GM19467 (cell line): ENCODE measurements at regions not wholly inside any gene's neighbourhood (a gene's known extent, or its start where the extent isn't known, plus 50 kb on each side); places are given as distances from the start of the nearest gene placed in this dataset.

Source experiments
- ATAC-seq: cut with Tn5 transposase; IDR thresholded peaks from one replicate; pipeline ENCODE4 v1.9.1; 2021; ENCODE audit warnings: mild to moderate bottlenecking, moderate library complexity; ENCODE audit not compliant: unreplicated experiment

GRCh38 chrX:16436348-16437188, 213.4 kb upstream of the S100G start:
- ATAC-seq = peak; percentile 82

DNA sequence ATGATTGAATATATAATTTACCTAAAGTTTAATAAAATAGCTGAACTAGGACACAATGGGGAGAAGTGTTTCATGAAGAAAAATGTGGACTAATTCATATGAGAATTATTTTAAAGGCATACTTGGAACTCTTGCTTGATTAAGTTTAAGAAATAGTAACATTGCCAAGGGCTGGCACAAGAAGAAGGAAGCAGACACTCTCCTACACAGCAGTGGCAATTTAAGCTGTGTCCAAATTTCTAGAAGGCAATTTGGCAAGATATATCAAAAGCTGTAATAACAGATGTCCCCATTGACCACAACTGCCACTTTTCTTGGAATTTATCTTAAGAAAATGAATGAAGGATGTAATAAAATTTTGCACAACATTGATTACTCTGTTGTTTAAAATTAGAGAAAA, 209.5 kb upstream of the S100G start:
- ATAC-seq = no peak

- ATAC-seq = no peak
Measured at GRCh38 chrX:16444353-16444752, 205.6 kb upstream of the S100G start.

- peak; percentile 86 for ATAC-seq
Measured at GRCh38 chrX:16445166-16445752, 204.7 kb upstream of the S100G start.

DNA sequence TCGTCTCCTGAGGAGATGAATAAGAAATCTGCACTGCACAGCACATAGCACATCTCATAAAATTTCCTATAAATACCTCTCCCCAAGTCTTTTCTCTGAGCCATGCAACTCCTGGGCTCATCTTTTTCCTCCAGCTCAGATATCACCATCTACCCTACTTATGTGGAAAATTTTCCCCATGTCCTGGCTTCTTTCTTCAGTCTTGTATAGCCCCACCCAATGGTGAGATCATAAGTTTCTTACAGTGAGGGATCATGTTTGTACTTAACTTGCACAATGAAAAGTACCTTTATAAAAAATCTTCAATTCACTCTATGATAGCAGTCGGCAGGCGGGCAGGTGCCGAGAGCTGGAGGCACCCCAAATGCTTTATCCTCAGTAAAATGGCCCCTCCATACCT, 198.6 kb upstream of the S100G start:
- no peak for ATAC-seq

GRCh38 chrX:16454926-16455325, 195.0 kb upstream of the S100G start:
- no peak for ATAC-seq

DNA sequence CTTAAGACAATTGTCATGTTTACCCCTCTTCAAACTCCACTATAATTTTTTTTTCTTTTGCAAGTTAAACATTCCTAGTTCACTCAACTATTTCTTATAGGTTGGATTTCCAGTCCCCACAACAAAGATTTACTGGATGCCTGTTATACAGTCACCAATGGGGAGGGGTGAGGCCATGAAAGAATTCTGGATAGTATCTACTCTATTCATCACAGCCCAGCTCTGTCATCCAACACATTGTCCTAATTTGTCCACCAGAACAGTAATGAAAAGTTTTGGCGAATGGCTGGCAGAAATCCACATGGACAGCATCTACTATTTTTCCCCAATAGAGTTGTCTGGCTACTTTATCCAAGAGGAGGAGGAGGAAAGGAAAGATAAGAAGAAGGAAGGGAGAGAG, 192.7 kb upstream of the S100G start:
- ATAC-seq = no peak

DNA sequence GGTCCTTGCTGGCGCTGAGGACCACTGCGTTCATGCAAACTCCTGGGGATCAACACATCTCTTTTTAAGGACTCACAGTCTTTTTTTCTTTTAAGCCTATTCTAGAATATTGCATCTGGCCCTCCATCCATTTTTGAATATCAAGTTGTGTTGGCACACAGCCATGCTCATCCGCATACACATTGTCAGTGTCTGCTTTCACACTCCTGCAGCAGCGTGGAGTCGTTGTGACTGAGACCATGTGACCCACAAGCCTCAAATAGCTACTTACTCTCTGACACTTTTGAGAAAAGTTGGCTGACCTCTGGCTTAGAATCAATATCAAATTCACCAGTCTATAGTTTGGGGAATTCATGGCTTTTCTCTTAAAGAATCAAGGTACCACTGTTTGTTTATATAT, 191.8 kb upstream of the S100G start:
- no peak for ATAC-seq

GRCh38 chrX:16459008-16459407, 190.9 kb upstream of the S100G start:
- ATAC-seq = no peak

- ATAC-seq = no peak
Measured at GRCh38 chrX:16461968-16462367, 188.0 kb upstream of the S100G start.

DNA sequence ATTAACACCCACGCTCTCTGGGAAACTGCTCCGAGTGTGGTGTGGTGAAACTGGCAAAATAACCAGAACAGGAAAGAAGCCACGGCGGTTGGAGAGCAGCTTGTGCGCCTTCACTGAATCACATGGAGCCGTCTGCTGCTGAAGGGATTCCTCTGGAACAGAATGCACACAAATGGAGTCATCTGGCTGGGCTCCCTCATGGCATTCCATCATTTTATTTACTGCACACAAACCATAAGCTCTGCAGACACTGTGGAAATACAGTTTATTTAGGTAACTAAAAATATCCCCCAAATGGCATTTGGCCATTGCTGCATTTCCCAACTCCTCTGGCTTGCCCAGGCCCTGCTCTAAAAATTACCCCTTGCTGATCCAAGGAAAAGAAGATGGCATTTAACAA, 187.0 kb upstream of the S100G start:
- no peak for ATAC-seq

- ATAC-seq = no peak
Measured at GRCh38 chrX:16464369-16464768, 185.6 kb upstream of the S100G start.

DNA sequence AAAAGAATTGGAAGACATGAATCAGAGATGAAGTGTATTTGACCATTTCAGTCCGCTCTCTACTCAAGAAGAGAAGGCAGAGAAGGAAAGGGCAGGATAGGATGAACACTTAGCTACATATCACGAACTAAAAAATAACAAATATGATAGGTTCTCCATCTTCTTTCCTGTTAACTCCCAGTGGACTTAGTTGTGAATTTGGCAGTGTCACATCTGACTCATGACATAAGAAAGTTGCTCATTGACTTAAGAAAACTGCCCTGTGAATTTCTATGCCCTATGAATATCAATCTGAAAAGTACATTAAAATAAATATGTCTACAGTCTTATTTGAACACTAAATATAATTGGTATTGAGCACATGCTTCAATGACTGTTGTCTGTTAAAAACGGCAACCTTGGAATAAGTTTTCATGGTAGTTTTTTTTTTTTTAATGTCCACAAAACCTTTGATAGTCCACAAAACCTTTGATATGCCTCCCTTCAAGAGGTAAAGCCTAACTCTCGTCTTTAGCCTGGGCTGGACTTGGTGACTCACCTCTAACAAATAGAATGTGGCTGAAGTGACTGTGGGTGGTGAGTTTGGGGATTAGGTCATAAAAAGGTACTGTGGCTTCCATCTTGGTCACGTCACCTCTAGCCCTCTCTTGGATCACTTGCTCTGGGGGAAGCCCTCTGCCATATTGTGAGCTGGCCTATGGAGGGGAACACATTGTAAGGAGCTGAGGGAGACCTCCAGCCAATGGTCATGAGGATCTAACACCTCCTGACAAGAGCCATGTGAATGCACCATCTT, 184.7 kb upstream of the S100G start:
- ATAC-seq = no peak

GRCh38 chrX:16466640-16467432, 183.1 kb upstream of the S100G start:
- ATAC-seq = no peak

- no peak for ATAC-seq
Measured at GRCh38 chrX:16469870-16470269, 180.1 kb upstream of the S100G start.

DNA sequence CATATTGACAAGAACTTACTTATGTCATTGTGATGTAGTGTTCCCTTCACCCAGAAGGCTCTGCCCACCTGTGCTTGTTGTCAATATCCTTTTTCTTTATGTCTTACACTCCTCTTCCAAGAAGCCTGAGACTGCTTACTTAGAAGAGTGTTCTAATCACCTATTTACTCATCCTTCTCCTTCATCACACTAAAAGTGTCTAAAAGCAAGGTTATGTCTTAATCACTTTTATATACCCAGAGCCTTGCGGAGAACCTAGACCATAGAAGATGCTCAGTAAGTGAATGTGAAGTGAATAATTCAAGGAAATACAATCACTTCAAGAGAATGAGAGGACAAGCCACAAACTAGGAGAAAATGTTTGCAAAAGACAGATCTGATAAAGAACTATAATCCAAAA, 177.6 kb upstream of the S100G start:
- ATAC-seq = no peak

GRCh38 chrX:16474511-16474910, 175.4 kb upstream of the S100G start:
- no peak for ATAC-seq

DNA sequence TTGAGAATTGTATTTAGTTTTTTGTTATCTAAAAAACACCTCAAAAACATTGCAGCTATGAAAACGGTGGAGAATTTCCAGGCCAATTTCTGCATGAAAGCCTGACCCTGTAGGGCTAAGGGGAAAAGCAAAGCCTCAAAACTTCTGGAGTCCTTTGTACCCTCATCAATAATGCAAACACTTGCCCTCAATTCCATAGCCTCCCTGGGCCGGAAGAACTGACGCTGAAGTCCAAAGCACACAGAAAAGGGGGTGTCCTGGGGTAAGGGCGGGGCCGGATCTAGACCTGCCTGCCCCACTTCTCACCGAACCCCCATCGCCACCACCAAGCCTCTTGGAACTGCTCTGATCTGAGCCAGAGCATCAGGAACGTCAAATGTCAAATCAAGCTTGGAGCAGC, 173.9 kb upstream of the S100G start:
- ATAC-seq = no peak

- ATAC-seq = no peak
Measured at GRCh38 chrX:16476692-16477091, 173.3 kb upstream of the S100G start.

GRCh38 chrX:16479206-16479869, 170.6 kb upstream of the S100G start:
- ATAC-seq = no peak

- no peak for ATAC-seq
Measured at GRCh38 chrX:16480049-16480448, 169.9 kb upstream of the S100G start.
